ENCODE measurements at regions not wholly inside any gene's neighbourhood (a gene's known extent, or its start where the extent isn't known, plus 50 kb on each side); places are given as distances from the start of the nearest gene placed in this dataset.
"Not testable (repeated sequence)": the region's sequence is repeated elsewhere in the genome, so short reads cannot be mapped to it uniquely, and the experiment has no call there.

GRCh38 chr2:236980961-236981360 lies 104.7 kb upstream of the COPS8 start:
- DNase-seq: no peak

- no peak for DNase-seq
These were observed 103.8 kb upstream of the COPS8 start for GRCh38 chr2:236981701-236982485.

DNA sequence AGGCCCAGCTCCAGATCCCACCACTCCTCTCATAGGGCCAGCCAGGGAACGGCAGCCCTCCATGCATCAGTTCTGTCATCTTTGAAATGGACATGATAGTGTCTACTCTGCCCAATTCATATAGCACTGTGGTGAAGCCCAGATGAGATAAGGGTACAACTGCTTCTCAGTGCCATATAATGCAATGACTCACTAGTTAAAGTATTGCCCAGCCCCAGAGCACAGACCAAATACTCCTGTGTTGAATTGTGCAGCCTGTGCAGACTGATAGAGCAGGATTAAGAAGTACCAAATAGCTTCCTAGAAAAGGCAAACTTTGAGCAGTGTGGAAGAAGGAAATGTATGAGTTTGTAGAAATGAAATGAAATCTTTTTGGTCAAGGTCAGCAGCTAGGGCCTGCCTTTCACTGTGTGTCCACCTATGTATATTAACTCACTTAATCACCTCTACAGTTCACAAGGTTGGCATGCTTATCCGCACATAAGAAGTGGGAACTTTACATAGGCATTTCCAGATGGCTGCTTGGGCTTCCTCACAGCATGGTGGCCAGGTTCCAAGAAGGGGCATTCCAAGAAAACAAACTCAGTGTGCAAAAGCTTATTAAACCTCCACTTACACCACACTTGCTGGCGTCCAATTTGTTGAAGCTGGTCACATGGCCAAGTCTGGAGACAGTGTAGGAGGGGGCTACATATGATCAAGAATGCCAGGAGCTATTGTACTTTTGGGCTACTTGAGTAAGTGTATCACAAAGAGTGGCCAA lies 102.8 kb upstream of the COPS8 start:
- DNase-seq: no peak

- no peak for DNase-seq
These were observed 101.6 kb upstream of the COPS8 start for GRCh38 chr2:236984046-236984445.

DNA sequence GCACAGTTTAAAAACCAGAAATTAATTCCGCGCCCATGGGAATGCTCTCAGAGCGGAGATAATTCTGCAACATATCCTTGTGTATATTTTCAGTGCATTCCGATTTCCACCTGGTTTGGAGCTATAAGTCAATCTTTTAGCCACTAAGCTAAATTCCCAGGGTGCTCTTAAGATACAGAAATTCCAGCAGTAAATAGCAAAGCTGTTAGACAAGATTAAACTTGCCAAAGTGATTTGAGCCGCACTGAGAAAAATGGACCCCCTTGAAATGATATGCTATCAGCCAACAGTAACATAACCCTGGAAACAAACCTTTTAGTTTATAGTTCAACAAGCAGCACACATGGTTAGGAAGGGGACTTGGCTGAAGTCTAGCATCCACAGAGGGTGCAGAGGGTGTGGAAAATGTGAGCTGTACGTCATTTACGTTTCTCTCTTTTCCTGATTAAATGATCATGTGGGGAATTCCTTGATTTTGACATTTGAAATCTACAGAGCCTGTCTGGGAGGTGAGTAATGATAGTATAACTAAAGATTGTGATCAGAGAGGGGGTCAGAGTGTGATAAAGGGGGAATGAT lies 99.8 kb upstream of the COPS8 start:
- DNase-seq: no peak

DNA sequence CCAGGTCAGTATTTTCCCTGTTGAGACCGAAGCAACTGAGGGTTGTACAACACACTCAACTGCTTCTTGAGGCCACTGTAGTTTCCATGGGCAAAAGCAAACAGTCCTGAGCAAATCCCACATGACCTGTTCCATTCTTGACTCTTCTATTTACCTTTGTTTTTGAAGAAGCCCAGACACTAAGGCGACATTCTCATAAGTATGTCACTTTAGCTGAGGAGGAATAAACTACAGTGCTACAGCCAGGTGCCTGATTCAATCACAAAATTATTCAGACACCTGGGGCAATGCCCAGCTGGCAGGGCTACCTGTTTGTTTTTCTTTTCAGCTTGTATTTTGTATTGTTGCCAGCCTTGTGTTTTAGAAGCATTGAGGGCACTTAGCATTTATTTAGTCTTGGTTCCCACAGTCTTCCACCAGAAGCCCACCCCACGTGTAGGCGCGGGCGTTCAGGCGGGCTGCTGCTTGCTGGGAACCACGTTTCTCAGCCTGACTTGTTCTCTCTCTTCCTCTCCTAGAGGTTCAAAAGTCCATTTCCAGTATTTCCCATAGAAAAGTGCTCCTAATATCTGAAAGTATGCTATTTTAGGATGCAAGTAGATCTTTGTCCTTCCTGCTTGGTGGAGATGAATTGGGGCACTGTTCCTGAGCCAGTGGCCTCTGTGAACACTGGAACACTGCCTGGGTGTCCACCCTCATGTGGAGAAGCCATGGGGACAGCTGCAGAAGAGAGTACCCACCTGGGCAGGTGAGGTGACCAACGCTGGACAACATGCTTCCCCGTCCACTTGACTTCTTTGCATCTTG lies 99.0 kb upstream of the COPS8 start:
- DNase-seq: no peak

- no peak for DNase-seq
These were observed 97.5 kb upstream of the COPS8 start for GRCh38 chr2:236988216-236988615.

DNA sequence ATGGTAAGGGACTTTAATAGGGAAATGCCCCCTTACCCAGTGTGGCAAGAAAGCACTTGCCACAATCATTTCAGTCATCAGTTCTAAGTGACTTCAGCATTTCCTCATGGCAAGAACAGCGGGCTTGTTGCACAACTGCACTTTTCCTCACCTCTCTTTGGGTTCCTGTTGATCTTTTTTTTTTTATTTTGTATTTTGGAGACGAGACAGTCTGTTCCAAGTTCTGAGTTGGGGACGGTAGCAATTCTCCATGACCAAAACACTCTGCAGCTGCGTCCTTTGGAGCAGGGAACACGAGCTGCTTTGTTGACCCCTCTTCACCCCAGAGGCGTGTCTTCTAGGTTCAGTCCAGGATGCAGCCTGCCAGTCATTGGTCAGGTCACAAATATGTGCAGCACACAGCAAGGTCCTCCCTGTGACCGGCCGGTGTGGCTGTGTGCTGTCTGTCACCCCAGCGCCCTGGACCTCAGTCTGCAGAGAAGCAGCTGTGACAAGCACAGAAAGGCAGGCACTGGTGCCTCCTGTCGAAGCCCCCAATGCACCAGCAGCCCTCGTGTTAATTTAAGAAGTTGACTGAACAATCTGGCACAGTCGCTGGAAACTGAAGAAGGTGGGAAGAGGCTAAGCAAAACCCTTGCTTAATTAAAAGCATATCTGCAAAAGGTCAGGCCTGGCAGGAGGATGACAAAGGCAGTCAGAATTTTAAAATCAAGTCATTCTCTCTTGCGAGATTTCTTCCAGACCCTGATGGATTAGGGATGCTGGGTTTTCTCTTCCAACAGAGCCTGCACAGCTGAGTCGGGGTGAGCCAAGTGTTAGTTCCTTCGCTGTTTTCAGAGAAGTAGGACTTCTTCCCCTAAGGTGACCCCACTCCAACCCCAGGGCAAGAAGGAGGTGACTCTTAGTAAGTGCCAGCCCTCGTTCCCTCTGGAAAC lies 96.7 kb upstream of the COPS8 start:
- no peak for DNase-seq

DNA sequence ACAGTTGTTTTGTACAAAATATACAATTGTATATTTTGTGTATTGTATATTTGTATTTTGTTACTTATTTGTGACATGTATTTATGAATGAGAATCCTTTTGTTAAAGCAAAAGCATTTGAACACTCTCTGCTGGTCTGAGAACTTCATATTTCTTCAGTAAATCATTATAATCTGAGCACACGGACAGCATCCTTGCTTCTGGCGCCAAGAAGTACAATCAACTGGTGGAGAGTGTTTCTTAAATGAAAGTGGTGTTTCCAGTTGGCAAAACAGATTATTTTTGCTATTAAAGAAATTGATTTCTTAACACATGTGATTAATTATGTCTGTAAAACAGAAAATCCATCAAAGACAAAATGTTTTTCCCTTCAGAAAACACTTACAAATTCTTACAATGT lies 95.1 kb upstream of the COPS8 start:
- no peak for DNase-seq

DNA sequence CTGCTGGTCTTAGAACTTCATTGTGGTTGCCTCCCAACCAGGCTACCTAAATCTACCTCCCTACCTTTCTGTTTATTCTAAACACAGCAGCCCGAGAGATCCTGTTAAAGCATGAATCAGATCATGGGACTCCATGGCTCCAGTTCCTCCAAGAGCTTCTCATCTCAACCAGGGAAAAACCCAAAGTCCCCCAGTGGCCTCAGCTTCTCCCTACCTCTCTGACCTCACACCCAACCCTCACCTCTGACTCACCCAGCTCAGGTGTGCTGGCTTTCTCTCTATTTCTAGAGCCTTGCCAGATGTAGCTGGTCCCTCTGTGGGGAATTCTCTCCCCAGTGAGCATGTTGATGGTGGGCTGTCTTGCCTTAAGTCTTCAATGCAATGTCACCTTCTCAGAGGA lies 93.8 kb upstream of the COPS8 start:
- no peak for DNase-seq

GRCh38 chr2:236993286-236993685 lies 92.4 kb upstream of the COPS8 start:
- DNase-seq: no peak

- no peak for DNase-seq
These were observed 91.3 kb upstream of the COPS8 start for GRCh38 chr2:236994361-236994760.

- no peak for DNase-seq
These were observed 88.5 kb upstream of the COPS8 start for GRCh38 chr2:236997069-236997715.

DNA sequence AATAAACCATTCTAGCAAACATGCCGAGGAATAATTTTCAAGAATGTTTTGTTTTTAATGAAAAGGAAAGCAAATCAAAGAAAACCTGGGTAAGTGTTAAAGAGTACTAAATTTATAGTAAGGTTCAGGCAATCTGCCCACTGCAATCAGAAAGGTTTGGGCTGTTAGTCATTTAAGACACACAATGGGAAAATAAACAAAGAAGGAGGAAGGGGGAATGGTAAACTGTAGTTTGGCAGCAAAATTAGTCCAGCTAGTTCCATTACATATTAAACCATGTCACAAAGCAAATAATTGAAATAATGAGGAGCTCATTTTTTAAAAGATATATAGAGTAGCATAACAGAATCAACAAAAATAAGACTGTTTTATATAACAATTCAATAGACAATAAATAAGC lies 87.5 kb upstream of the COPS8 start:
- DNase-seq: no peak

DNA sequence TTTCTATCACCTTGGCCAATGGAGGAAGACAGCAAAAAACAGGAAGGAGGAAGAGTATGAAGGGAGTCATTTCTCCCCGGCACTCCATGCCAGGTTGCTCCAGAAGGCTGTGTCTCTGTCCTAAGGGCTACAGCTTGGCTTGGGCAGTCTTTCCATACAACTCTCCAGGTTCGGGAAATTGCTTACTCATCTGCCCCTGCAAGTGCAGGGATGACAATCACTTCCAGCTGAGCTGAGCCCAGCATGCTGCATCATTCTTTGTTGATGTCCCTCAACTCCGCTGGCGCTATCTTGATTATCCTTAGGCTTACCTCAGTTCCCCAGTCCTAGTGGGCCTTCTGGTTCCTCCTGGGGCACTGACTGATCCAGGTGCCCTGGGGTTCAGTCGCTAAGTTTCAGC lies 86.9 kb upstream of the COPS8 start:
- DNase-seq: no peak

- no peak for DNase-seq
These were observed 85.2 kb upstream of the COPS8 start for GRCh38 chr2:237000481-237000880.

DNA sequence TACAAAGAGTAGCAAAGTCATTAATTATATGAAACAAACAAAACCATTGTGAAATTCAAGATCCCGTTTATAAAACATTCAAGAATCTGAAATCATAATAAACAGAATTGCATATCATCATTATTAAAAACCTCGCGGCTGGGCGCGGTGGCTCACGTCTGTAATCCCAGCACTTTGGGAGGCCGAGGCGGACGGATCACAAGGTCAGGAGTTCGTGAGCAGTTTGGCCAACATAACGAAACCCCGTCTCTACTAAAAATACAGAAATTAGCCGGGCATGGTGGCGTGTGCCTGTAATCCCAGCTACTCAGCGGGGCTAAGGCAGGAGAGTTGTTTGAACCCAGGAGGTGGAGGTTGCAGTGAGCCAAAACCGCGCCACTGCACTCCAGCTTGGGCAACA lies 80.3 kb upstream of the COPS8 start:
- DNase-seq: not testable (repeated sequence)

GRCh38 chr2:237011206-237011795 lies 74.4 kb upstream of the COPS8 start:
- DNase-seq: no peak

GRCh38 chr2:237012004-237012403 lies 73.7 kb upstream of the COPS8 start:
- DNase-seq: no peak

GRCh38 chr2:237012577-237013267 lies 73.0 kb upstream of the COPS8 start:
- no peak for DNase-seq
